ENCODE measurements at regions not wholly inside any gene's neighbourhood (a gene's known extent, or its start where the extent isn't known, plus 50 kb on each side); places are given as distances from the start of the nearest gene placed in this dataset.

DNA sequence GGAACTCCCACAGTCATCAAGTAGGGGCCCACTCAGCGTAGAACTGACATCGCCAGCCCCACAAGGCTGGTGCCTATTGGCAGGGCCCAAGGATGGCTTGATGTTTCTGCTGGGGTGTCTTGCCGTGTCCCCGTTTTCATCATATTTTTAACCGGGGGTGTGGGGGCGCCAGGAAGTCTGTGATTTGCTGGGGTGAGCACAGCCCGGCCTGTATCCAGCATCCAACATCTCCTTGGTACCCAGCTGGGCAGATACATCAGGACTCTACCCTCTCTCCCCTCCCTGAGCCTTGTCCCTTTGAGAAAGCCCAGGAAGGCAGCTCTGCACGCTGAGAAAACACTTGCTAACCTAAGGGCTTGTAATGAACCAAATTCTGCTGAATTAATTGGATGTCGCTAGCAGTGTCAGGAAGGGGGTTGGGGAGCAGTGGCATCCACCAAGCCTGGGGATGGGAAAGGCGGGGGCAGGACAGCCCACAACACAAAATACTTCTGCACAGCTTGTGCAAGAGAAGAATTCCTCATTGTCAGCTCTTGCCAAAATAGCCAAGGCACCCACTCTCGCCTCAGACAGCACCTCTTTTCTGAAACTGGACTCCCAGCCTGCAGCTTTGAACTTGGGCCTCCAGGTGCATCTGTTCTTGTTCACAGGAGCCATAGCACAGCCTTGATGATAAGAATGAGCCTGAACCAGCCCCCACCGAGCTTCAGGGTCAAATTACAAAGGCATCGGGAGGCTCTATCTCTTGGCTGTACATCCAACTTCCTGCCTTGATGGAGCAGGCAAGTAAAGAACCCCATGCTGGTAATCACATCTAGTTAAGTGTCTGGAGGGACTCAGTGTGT, 63.7 kb upstream of the LYRM9 start:
- TF ChIP-seq CTCF (IDR thresholded peaks at IDR 0.05) (no peak), POLR2AphosphoS5 (IDR thresholded peaks at IDR 0.05) (no peak), POLR2A (IDR thresholded peaks at IDR 0.05) (no peak)

Measured in stomach (tissue), 4 donors.